ENCODE measurements at regions not wholly inside any gene's neighbourhood (a gene's known extent, or its start where the extent isn't known, plus 50 kb on each side); places are given as distances from the start of the nearest gene placed in this dataset.

- TF ChIP-seq CTCF (IDR thresholded peaks at IDR 0.05) = no peak
- no peak for TF ChIP-seq POLR2A (IDR thresholded peaks at IDR 0.05)
Observed at GRCh38 chr13:109691689-109692088, 94.7 kb downstream of the IRS2 start.
